Adipocyte (in vitro differentiated cells): ENCODE measurements at regions not wholly inside any gene's neighbourhood (a gene's known extent, or its start where the extent isn't known, plus 50 kb on each side); places are given as distances from the start of the nearest gene placed in this dataset.
A peak's percentile ranks its signal among the peaks of the same experiment; 100 is the strongest.

Source experiments
- DNase-seq: peaks from one replicate; pipeline ENCODE4 v3.0.0-alpha.2; 2015; ENCODE audit warnings: low read depth
- H3K27me3 ChIP-seq: replicated peaks from 2 replicates; pipeline ENCODE4 v1.7.0; 2013; ENCODE audit warnings: mild to moderate bottlenecking, low read length, moderate library complexity; ENCODE audit not compliant: control insufficient read depth, insufficient read depth
- H3K36me3 ChIP-seq: 2 replicates; pipeline ENCODE4 v1.7.0; 2013; ENCODE audit warnings: low read length, mild to moderate bottlenecking, moderate library complexity; ENCODE audit not compliant: control insufficient read depth, insufficient read depth, severe bottlenecking
- H3K4me1 ChIP-seq: 2 replicates; pipeline ENCODE4 v1.7.0; 2013; ENCODE audit warnings: mild to moderate bottlenecking, low read length, moderate library complexity; ENCODE audit not compliant: control insufficient read depth, insufficient read depth
- H3K4me3 ChIP-seq: 2 replicates; pipeline ENCODE4 v1.7.0; 2013; ENCODE audit warnings: mild to moderate bottlenecking, low read length, moderate library complexity
- H3K9ac ChIP-seq: 2 replicates; pipeline ENCODE4 v1.7.0; 2013; ENCODE audit warnings: mild to moderate bottlenecking, low read length, moderate library complexity
- H3K9me3 ChIP-seq: 2 replicates; pipeline ENCODE4 v1.7.0; 2013; ENCODE audit warnings: mild to moderate bottlenecking, low read length, moderate library complexity; ENCODE audit not compliant: control insufficient read depth

DNA sequence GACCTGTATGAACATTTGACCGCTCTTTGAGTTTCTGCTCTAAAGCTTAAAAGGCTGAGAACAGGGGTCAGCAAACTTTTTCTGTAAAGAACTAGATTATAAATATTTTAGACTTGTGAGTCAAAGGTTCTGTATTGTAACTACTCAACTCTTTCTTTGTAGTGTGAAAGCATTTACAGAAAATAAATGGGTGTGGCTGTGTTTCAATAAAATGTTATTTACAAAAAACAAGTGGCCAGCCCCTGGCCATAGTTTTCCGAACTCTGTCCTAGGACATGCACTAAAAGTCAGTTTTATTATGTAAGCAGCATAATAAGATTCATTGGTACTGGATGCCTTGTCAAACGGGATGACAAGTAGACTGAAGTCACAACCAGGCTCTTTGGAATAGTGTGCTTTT, 434.9 kb downstream of the ZEB2 start:
- Histone ChIP-seq H3K36me3 (no peaks in the 10 kb centered on the region), H3K27me3 (no peaks in the 10 kb centered on the region), H3K4me3 (no peak overlapping the region), H3K4me1 (peaks cover 39% of the 10 kb centered on the region), H3K9ac (no peak overlapping the region), H3K9me3 (no peaks in the 10 kb centered on the region)
- DNase-seq = no peak

DNA sequence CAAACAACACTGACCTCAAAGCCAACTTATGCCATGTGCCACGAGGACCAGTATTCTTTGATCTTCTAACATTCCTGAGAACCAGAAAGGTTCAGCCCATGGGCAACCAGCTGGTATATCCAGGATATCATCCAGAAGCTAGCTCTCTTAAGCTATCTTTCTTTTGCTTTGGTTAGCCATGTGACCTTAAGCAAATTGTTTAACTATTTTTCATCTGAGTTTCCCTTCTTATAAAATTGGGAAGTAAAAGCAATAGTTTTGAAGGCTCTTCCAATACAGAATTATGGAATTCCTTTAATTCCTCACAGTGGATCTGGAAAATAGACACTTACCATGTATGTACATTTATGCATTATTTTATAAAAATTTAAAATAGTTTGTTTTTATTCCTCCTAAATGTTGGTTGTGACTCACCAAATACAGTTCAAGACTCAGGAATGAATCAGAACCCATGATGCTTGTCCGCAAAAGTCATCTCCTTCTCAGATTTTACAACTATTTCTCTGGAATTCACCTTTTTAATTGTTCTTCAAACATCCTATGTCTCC, 435.7 kb downstream of the ZEB2 start:
- DNase-seq = peak; percentile 63
- Histone ChIP-seq H3K9ac (no peak overlapping the region), H3K4me3 (no peak overlapping the region), H3K4me1 (peaks cover 43% of the 10 kb centered on the region), H3K9me3 (no peaks in the 10 kb centered on the region), H3K36me3 (no peaks in the 10 kb centered on the region), H3K27me3 (no peaks in the 10 kb centered on the region)

DNA sequence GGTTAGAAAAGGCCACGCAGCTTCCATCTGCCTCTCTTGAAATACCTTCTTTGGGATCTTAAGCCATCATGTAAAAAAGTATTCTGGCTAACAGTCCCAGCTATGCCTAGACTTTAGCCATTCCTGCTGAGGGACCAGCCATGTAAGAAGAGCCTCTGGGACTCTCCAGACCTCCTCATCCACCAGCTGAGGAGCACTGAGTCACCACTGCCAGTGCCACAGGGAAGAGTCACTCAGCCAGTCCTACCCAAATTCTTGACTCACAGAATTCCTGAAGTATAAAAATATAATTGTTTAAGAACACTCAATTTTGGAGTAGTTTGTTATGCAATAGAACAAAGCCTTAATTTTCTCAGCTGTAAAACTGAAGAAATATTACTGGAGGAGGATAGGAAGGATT, 436.7 kb downstream of the ZEB2 start:
- DNase-seq = peak; percentile 68
- no peaks in the 10 kb centered on the region for H3K9me3 ChIP-seq
- no peaks in the 10 kb centered on the region for H3K27me3 ChIP-seq
- H3K4me3 ChIP-seq = no peak overlapping the region
- H3K36me3 ChIP-seq = no peaks in the 10 kb centered on the region
- no peak overlapping the region for H3K9ac ChIP-seq
- H3K4me1 ChIP-seq = peaks cover 53% of the 10 kb centered on the region

DNA sequence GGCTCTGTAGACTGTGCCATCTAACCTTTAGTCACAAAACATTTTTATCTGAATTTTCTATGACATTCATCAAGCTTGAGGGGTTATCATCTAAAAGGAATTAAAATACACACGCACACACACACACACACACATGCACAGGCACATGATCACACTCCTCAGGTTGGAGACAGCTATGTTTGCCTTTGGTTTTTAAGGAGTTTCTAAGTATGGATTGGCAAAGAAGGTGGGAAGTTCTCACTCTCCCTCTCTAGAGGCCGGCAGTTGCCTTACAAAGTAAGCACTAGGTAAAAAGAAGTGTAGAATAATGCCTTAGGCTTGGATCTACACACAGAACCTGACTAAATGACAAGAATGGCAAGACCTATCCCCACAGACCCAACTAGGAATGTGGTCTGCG, 437.1 kb downstream of the ZEB2 start:
- no peak for DNase-seq

DNA sequence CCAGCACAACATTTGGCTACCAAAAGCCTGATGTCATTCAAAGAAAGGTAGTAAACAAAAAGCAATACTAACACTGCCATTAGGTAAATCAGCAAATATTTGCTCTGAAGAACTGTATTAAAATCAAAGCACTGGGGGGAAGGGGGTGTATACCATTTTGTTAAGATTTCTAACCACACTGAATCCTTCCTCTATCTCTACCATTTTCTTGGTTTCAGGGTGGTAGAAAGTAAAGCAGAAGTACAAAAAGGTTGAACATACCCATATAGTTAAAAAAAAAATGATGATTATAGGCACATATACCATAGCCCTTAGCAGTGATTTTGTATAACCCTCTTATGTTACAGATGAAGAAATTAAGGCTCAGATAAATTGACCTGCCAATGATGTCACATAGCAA, 437.6 kb downstream of the ZEB2 start:
- no peak overlapping the region for H3K4me3 ChIP-seq

More for the DNA sequence above, 437.1 kb downstream of the ZEB2 start:
- H3K4me1 ChIP-seq = peaks cover 57% of the 10 kb centered on the region
- H3K27me3 ChIP-seq = no peaks in the 10 kb centered on the region
- no peak overlapping the region for H3K4me3 ChIP-seq
- no peaks in the 10 kb centered on the region for H3K36me3 ChIP-seq
- no peaks in the 10 kb centered on the region for H3K9me3 ChIP-seq
- H3K9ac ChIP-seq = no peak overlapping the region

DNA sequence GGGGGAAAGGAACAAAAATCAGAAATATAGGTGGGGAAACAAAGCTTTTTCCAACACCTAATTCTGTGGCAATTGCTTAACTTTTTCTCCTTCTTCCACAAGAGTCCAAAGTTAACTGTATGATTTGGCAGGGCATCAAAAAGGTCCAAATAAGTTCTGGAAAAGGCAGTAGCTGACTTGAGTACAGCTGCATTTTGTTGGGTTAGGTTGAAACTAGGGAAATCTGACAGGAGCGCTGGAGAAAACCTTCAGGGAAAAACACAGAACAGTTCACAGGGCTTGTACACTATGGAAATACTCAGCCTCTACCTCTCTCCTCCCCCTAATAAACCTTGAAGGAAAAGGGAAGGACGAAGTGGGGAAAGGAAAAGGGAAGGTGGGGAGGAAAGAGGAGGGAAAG, 438.6 kb downstream of the ZEB2 start:
- H3K4me1 ChIP-seq = peaks cover 56% of the 10 kb centered on the region
- H3K36me3 ChIP-seq = no peaks in the 10 kb centered on the region
- H3K27me3 ChIP-seq = no peaks in the 10 kb centered on the region
- no peak for DNase-seq
- no peaks in the 10 kb centered on the region for H3K9me3 ChIP-seq
- H3K4me3 ChIP-seq = no peak overlapping the region
- no peak overlapping the region for H3K9ac ChIP-seq

More for the DNA sequence above, 437.6 kb downstream of the ZEB2 start:
- Histone ChIP-seq H3K27me3 (no peaks in the 10 kb centered on the region), H3K36me3 (no peaks in the 10 kb centered on the region), H3K4me1 (peaks cover 62% of the 10 kb centered on the region), H3K9ac (no peak overlapping the region), H3K9me3 (no peaks in the 10 kb centered on the region)
- DNase-seq = no peak

DNA sequence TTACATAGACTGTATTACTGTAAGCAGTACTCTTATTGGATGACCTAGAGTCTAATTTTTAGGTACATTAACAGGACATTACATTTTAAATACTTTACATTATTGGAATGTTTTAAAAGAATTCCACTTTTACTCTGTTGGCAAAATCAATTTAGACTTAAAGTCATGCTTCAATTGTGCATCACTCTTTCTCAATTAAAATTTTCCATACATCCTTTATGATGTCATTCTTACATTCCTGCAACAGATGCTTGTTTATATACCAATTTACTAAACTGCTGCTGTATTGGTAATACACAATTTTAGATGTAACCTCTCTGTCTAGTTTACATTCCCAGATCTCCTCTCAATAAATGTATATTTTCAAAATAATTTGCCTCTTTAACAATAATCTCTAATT, 440.1 kb downstream of the ZEB2 start:
- Histone ChIP-seq H3K4me3 (no peak overlapping the region), H3K27me3 (no peaks in the 10 kb centered on the region), H3K4me1 (peaks cover 54% of the 10 kb centered on the region), H3K36me3 (no peaks in the 10 kb centered on the region), H3K9ac (no peak overlapping the region), H3K9me3 (no peaks in the 10 kb centered on the region)
- DNase-seq = peak; percentile 44

DNA sequence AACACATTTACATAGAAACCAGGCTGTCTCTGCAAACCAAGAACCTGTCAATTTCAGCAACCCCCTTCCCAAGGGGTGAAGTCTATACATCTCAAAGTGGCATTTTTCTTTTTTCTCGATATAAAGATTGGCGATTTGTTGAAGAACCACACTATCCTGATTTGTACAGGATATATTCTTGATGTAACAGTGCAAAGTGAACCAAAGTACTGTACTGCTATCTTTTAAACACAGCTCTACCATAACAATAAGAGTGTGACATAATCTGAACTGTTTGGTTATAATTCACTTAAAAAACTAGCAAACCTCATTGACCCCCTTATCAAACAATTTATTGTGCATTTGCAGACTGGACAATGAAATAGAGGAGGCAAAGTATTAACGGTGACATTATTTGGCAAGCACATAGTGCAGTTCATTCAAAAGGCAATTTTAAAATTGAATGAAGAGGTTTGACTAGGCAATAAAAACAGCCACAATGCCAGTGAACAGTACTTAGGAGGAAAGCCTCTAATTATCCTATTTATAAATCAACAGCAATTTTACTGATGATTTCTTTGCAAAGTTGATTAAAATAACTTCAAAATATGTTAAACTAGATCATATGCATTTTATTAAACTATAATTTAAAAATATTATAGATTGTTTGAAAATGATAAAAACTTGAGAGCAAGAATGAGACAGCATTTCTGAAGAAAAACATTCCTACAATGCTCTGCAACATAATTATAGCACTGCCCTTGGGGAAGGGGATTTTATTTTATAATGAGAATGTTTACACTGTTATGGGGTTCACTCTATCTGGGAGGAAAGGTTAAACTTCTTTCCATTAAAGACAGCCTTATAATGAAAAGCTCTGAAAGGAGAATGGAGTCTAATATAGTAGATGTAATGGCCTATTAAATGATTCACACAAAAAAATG, 440.9 kb downstream of the ZEB2 start:
- Histone ChIP-seq H3K9ac (no peak overlapping the region), H3K27me3 (no peaks in the 10 kb centered on the region), H3K4me1 (peaks cover 52% of the 10 kb centered on the region), H3K9me3 (no peaks in the 10 kb centered on the region), H3K4me3 (no peak overlapping the region), H3K36me3 (no peaks in the 10 kb centered on the region)
- DNase-seq = peak; percentile 14

DNA sequence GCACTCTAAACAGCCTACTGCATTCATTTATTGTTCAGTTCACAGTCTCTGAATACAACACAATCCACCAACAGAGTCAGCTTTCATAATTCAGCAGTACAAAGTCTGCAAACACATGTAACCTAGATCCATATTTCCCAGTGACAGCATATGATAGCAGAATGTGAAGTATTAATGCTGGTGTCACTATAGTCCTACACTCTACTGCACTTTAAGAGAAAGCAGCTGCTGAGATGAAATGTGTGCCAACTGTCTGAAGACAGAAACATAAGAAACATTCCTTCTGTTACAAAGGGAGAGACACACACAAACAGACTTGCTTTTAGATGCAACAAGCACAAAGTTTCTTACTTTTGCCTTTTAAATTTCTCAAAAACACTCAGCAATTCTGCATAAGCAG, 441.8 kb downstream of the ZEB2 start:
- no peaks in the 10 kb centered on the region for H3K36me3 ChIP-seq
- no peak overlapping the region for H3K9ac ChIP-seq
- peaks cover 46% of the 10 kb centered on the region for H3K4me1 ChIP-seq
- H3K4me3 ChIP-seq = no peak overlapping the region
- H3K27me3 ChIP-seq = no peaks in the 10 kb centered on the region
- H3K9me3 ChIP-seq = no peaks in the 10 kb centered on the region
- peak; percentile 77 for DNase-seq

DNA sequence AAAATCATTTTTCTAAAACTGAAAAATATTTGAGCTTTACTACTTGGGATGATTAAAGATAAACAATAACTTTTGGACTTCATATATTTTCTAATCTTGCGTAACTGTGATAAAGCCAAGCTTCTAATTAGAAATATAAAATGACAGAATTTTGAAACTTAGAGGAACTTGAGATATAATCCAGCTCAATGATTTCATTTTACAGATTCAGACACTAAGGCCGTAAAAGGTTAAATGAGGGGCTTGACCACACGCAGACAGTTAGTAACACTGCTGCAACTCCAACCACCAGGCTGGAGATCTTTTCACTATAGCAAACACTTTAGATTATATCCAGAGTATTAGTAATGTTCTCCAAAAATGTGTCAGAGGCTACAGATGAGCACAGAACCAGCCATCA, 445.5 kb downstream of the ZEB2 start:
- Histone ChIP-seq H3K9ac (no peak overlapping the region), H3K9me3 (no peaks in the 10 kb centered on the region), H3K36me3 (no peaks in the 10 kb centered on the region), H3K4me3 (no peak overlapping the region), H3K27me3 (no peaks in the 10 kb centered on the region), H3K4me1 (peaks cover 31% of the 10 kb centered on the region)
- DNase-seq = no peak

DNA sequence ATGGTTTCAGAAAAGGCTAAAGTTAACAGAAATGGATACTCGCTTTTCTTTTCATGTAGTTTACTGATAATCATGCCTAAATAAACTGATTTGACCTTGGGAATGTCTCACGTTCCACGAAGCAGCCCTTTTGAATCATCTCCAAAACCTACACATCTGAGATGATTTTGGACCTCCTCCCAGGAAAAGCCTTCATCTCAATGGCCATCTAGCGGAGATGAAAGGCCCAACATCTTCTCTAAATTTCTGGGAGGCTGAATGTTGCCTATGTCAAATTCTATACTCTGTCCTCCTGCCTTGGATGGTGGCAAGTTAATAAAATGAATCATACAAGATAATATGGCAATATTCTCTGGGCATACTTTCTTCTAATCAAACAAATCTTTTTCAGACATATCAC, 448.5 kb downstream of the ZEB2 start:
- Histone ChIP-seq H3K27me3 (no peaks in the 10 kb centered on the region), H3K9ac (no peak overlapping the region), H3K4me1 (peaks cover 9% of the 10 kb centered on the region), H3K4me3 (no peak overlapping the region), H3K9me3 (no peaks in the 10 kb centered on the region), H3K36me3 (no peaks in the 10 kb centered on the region)
- no peak for DNase-seq
